GM20431 (cell line): ENCODE measurements at regions not wholly inside any gene's neighbourhood (a gene's known extent, or its start where the extent isn't known, plus 50 kb on each side); places are given as distances from the start of the nearest gene placed in this dataset.

Experiments
- in situ Hi-C: fragments of 300-500 bp; cut with MseI, MboI; formaldehyde crosslinking; loops from one replicate; pipeline ENCODE4 v1.15.0; 2020; ENCODE audit warnings: low sequenced_read_pairs; ENCODE audit not compliant: unreplicated experiment

DNA sequence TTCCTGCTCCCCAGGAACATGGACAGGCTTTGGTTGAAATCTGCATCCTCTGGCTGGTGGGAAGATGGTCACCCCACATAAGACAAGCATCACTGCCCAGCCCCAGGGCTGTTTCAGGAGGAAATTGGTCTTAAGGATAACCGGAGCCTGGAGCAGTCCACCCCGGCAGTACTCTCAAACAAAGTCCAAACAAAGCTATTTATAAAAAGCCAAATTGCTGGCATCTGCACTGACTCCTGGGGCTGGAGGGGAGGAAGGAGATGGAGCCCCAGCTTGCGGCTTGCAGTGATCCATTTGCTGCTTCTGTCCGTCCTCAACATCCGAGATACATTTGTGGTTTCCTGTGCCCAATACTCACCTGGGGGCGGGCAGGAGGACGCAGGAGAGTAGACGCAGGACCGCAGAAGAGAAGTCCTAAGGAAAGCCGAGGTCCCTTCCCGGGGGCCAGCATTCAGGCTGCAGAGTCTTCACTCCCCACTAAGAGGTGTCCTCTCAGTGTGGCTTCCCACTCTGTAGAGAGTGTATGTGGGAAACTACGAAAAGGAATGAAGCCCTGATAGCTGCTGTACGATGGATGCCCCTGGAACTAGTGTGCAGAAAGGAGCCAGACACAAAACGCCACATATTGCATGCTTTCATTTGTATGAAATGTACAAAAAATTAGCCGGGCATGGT is 107.3 kb upstream of the FGF3 start:
- in situ Hi-C loops = no loop called here

DNA sequence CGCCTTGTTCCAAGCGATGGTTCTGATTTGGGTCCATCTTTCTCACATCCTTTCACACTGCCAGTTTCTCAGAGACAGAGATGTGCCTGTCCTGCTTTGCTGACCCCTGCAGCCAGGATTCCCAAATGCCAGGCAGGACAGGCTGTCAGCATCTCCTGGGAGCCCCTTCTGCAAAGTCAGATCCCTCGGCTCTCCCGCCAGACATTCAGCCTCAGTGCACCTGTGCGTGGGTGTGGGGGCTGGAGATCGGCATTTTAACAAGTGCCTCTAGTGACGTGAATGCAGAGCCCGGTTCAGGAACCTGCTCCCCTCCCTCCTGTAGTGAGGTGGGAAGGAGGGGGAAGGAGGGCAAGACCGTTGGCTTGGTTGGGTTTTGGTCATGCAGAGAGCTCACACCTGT is 108.9 kb upstream of the FGF3 start:
- in situ Hi-C loops = no loop called here

DNA sequence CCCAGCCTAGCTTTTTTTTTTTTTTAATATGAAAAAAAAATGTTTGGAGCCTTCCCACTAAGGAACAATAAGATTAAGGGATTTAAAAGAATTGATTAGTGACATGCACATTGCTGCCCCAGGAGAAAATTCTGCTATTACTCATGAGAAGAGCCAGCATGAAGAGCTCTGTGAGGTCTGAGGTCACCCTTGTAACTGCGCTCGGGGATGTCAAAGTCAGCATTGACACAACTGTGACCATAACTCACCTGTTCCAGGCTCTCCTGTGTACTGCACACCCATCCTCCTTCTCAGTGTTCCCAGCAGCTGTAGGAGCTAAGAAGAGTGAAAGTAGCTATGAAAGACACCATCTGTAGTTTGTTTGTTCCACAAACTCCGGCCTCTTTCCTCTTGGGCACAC is 109.8 kb upstream of the FGF3 start:
- in situ Hi-C loops = no loop called here

DNA sequence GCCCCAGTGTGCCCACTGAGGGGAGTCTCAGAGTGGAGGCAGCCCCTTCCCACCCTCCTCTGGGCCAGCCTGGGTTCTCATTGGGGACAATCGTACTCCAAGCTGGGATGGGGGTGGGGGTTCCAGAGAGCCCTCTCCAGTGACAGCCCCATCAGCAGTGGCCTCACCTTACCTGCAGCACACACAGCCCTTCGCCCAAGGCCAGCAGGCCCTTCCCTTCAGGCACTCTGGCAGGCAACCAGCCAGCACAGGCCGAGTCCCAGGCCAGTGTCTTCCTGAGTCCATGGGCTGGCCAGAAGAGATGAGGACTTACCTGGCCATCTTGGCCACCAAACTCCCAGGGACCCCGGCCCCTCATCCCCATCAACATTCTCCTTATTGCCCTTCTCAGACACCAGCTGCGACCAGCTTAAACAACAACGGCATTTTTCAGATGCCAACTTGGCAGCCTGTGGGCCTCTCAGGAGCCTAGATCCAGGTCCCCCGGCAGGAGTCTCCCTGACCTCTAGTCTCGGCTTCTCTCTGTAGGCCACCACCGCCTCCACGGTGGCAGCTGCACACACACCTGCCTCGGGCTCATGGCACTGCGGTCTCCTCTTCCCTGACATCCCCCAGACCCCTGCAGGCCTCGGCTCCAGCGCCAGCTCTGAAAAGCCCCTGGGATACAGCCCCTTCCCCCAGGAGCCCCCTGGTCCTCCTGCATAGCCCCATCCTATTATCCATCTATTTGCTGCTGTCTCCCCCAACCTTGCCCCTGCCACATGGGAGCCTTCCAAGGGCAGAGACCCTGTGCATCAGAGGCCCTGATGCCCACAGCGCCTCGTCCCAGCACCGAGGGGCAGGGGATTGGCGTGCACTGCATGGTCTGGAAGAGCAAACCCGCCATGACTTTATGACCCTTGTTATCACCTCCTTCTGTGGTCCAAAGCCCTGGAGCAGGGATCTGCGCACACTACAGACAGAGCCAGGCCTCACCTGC is 111.2 kb upstream of the FGF3 start:
- in situ Hi-C loops = no loop called here

DNA sequence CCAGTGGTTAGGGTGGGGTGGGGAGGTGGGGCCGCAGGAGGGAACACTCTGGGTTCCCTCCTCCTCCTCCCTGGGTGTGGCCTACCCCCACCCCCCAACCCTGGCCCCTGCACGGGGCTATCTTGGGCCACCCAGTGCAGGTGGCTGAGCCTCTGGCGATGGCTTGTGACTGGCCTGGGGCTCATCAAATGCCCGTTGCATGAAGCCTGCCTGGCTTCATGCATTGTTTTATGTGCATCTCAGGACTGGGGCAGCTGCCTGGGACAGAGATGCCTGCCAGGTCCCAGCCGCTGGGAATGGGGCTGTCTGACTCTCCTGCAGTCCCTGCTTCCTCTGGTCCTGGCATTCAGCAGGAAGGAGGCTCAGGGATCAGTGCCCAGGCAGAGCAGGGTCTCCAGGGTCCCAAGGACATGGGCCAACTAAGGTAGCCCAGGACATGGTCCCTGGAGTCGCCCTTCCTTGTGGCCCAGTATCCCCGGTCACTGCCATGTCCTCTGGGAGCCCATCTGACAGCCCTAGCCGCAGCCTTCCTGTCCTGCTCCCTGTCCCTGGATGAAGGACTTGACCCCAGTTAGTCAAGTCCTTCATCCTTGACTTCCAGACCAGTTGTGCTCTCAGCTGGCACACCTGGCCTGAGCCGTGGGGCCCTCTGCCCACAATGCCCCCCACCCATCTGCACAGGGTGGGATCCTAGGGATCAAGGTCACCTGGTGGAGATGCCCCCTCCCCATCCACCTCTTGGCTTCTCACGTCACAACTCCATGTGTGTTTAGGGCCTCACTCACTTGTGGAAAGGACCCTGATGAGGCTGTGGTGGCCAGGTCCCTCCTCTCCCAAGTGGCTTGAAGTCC is 112.1 kb upstream of the FGF3 start:
- in situ Hi-C loops = no loop called here

DNA sequence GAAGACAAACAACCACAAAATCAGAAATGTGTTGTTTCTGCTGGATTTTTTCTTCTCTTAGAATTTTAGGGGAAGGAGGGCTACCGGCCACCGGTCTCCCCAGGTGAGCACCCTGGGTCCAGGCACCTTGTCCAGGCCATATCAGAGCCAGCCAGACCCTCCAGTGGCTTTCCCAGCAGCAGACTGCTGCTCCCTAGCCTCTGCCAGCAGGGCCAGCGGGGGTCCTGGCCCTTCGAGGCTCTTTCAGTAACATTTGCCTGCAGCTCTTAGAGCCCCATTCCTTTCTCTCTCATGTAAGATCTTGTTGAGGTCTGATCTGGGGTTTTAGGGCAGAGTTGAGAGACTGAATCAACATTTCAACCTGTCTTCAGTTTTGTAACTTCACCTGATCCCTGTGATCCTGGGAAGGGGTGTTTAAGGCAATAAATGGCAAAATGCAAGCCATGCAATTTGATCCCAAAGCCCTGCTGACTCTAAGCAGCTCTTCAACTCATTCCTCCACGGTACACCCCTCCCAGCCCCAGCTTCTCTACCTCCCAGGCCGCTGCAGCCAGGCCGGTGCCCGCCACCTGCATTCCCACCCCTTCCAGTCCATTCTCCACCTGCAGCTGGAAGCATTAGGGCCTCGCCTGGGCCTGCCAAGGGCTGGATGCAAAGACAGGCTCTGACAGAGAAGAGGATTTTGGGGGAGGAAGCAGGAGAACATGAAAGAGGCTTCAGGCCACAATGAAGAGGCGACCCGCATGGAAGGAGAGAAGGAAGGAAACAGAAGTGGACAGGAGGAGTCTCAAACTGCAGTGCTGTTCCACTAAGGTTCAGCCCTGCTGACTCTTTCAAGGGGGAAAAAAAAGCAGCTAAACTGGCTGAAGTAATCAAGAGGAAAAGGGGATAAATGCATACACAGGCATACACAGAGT is 113.0 kb upstream of the FGF3 start:
- in situ Hi-C loops = no loop called here

DNA sequence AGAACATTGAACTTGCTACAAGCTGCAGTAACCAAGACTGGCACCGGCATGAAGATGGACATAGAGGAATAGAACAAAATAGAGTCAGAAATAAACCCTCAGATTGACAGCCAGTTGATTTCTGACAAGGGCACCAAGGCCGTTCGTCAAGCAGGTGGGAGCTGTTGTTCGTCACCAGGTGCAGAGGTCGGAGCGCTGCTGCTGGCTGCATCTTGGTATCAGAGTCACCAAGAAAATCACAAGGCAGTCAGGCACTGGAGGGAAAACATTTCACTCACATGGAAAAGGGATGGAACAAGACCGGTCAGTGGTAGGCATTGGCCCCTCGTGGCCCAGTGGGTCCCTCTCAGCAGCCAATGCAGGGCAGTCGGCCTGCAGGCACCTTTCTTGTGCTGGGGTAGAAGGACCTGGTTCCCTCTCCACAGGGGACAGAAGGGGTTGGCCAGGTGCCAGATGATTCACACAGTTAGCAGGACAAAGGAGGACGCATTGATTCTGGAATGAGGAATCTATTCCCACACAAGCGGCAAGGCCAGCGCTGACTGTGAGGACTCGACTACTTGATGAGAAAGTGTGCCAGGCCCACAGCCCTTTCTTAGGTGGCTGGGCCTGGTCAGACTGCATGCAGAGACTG is 115.8 kb upstream of the FGF3 start:
- in situ Hi-C loops = no loop called here

DNA sequence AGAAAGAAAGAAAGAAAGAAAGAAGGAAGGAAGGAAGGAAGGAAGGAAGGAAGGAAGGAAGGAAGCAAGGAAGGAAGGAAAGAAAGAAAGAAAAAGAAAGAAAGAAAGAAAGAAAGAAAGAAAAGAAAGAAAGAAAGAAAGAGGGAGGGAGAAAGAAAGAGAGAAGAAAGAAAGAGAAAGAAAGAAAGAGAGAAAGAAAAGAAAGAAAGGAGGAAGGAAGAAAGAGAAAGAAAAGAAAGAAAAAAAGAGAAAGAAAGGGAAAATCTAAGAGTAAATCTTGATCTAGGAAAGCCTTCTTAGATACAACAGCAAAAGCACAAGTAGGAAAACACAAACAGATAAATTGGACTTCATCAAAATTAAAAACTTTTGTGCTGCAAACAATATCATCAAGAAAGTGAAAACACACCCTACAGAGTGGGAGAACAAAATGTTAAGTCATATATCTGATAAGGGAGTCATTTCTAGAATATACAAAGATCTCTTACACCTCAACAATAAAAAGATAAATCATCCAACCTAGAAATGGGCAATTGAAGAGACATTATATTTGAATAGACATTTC is 116.8 kb upstream of the FGF3 start:
- in situ Hi-C loops = no loop called here

DNA sequence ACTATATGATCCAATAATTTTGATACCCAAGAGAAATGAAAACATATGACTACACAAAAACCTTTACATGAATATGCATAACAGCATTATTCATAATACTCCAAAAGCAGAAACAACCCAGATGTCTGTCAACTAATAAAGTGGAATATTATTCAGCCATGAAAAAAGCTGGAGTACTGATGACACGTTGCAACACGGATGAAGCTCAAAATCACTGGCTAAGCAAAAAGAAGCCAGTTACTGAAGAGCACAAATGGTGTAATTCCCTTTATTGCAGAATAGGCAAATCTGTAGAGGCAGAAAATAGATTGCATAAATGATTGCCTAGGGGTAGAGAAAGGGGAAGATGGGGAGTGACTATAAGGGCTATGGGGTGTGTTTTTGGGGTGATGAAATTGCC is 117.6 kb upstream of the FGF3 start:
- in situ Hi-C loops = no loop called here

DNA sequence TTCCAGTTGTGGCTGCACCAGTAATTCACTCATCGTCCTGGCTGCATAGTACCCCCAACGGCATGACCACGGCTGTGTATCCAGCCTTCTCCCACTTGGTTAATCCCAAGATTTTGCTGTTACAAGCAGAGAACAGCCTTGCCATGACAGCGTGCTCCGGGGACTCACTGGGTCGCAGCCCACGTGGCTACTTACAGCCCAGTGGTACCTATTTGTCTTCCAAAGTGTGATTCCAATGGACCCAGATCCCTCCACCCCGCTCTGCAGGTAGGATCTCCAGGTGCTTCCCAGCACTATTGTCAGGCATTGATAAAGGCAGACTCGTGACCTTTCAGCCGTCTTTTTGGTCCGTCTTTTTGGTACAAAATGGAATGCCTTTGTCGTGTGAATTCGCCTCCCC is 119.0 kb upstream of the FGF3 start:
- in situ Hi-C loops = no loop called here

DNA sequence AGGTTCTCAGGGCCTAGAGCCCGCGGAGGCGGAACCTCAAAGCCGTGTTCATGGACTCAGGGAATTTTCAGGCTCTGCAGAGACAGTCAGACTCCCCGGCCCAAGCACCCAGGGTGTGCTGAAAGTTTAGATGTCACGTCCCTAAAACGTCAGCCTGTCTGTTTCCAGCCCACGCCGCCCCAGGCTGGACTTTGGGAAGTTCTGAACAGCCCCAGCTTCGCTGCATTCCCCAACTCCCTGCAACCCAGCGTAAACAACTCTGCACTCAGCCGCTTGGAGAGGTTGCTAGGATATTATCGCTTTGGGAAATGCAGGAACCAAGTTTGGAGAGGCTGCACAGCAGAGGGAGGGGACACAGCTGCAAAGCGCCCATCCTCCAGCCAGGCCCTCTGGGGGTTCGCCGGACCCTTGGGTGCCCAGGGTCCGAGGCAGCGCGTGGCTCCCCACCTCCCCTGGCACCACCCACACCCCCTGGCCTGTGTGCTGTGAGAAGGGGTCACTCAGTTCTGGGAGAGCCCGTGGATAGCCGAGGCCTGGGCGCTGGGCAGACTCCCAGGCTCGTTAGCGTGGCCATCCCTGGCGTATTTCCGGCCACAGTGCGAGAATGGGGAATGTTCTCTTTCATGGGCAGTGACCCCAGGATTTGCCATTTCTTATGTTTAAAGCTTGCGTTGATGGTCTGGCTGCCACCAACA is 120.5 kb upstream of the FGF3 start:
- in situ Hi-C loops = no loop called here

DNA sequence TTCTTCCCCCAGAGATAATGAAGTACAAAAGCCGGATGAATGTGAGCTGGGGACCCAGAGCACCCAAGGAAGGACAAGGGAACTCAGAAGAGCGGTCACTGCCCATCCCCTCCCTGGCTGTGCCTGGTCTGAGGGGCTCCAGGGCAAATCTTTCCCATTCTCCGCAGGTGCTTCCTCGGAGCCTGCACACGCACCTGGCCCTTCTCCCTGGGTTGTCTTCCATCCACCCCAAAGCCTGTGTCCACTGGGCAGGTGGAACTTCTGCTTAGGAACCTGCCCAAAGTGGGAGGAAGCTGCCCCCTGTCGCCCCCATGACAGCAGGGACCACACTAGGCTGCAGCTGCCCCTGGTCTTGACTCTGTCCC is 121.0 kb upstream of the FGF3 start:
- in situ Hi-C loops = no loop called here

DNA sequence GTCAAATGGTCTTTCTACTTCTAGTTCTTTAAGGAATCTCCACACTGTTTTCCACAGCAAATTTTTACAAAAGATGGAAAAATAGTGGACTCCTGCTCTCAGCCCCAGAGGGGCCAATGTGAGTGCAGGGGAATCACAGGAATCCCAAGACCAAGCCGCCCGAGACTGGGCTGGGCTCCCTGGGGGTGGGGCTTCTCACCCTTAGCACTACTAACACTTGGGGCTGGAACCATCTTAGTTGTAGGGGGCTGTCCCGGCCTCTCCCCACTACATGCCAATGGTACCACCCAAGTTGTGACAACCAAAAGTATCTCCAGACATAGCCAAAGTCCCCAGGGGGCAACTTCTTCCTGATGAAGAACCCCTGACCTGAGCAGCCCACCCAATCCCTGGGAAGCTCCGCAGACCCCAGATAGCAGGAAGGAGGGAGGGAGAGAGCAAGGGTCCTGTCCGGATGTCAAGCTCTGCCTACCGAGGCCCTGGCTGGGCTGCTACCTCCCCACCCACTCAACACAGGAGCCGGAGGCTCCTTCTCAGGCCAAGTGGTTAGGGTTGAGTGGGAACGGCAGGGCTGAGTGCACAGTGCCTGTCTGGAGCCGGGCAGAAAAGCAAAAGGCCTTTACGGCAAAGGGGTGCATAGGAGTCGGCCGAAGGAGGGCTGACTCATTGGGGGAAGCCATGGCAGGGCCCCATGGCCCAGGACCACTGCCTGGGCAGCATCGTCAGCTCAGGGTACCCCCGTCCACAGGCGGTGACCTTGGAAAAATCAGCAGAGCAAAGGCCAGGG is 122.5 kb upstream of the FGF3 start:
- in situ Hi-C loops = no loop called here

DNA sequence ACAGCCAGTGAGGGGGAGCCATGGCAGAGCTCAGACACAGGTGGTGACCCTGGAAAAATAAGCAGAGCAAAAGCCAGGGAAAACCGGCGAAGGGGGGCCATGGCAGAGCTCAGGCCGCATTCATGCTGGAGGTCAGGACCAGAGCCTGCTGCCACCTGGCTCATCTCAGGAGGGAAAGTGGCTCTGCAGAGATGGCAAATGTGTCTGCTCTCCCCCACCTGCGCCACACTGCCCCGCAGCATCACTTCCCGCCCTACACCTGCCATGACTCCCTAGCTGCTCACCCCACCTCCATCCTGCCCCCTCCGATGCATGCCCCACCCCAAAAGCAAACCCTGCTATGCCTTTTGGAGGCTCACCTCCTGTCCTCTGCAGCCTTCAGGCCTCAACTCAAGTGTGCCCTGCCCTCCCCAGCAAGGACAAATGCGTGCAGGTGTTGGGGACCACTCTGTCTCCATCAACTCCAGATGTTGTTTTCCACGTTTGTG is 123.2 kb upstream of the FGF3 start:
- in situ Hi-C loops = no loop called here

DNA sequence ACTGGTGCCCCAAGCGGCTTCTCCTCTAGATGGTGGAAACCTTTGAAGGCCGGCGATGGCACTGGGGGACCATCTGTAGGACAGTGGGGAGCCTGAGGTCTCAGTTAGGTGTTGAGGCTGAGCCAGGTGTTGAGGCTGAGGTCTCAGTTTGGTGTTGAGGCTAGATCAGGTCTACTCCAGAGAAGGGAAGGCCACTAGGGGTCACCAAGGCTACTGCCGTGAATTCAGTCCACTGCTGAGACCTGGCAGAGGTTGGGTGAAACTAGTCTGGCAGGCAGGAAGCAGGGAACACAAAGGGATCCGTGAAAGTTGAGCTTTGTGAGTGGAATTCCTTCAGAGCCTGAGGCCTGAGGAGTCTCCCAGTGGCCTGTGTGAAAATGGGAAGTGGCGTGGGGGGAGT is 123.8 kb upstream of the FGF3 start:
- in situ Hi-C loops = no loop called here

DNA sequence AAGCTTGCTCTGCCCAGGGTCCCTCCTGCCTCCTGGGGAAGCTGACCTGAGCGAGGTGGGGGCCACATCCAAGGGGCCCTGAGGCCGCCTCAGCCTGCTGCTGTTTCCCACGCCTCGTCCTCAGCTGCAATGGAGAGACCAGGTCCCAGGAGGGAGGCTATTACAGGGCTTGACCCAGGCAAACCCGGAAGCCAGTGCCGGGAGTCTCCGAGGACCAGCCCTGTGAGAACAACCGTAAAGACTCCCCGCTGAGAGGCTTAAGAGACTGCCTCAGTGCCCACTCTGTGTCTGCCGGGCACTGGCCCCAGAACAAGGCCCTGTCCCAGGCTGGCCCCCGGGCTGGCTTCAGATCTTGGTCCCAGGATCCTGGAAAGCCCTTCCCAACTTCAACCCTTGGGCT is 124.3 kb upstream of the FGF3 start:
- in situ Hi-C loops = no loop called here

DNA sequence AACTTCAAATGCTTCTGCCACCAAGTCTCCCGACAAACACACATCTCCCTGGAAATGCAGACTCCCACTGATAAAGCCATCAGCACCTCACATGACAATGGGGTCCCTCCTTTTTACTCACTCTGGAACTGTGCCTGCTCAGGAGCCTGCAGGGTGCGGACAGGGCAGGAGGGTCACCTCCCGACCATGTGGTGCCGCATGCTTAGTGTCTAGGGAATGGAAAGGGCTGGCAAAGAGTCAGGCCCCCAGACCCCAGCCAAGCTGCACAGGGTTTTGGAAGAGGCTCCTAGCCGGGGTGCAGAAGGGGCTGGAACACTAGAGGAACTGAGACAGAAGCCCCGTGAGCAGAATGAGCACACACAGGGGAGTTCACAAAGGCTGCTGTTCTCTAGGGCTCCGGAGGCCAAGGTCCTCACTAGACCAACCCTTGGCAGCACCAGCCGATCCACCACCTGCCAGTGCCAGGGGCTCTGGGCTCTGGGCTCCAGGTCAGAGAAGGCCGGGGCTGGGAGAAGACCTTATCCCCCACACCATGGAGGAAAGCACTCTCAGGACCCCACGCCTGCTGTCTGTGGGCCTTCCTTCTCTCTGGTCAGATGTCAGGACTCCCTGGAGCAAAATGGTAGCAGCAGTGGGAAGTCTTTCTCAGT is 125.1 kb upstream of the FGF3 start:
- in situ Hi-C loops = no loop called here
